NCI-H1105 (cell line): ENCODE measurements at regions not wholly inside any gene's neighbourhood (a gene's known extent, or its start where the extent isn't known, plus 50 kb on each side); places are given as distances from the start of the nearest gene placed in this dataset.
A peak's percentile ranks its signal among the peaks of the same experiment; 100 is the strongest.

Source experiments
- DNase-seq: peaks from one replicate; lab custom pipeline; 2025; lab: John Stamatoyannopoulos, UW

- DNase-seq, result no peak
Measured at GRCh38 chr3:17985658-17986347, 243.4 kb upstream of the TBC1D5 start.

- no peak for DNase-seq
Measured at GRCh38 chr3:17983106-17983505, 240.7 kb upstream of the TBC1D5 start.

GRCh38 chr3:17982211-17982880 lies 239.9 kb upstream of the TBC1D5 start:
- DNase-seq, result no peak

- DNase-seq, result no peak
Measured at GRCh38 chr3:17980863-17981262, 238.4 kb upstream of the TBC1D5 start.

GRCh38 chr3:17979911-17980310 lies 237.5 kb upstream of the TBC1D5 start:
- no peak for DNase-seq

GRCh38 chr3:17979252-17979651 lies 236.8 kb upstream of the TBC1D5 start:
- no peak for DNase-seq

GRCh38 chr3:17974206-17974841 lies 231.9 kb upstream of the TBC1D5 start:
- no peak for DNase-seq

- peak; percentile 41 for DNase-seq
Measured at GRCh38 chr3:17972959-17973906, 230.8 kb upstream of the TBC1D5 start.

GRCh38 chr3:17972476-17972875 lies 230.0 kb upstream of the TBC1D5 start:
- DNase-seq, result no peak

GRCh38 chr3:17972030-17972429 lies 229.6 kb upstream of the TBC1D5 start:
- no peak for DNase-seq

GRCh38 chr3:17969985-17970568 lies 227.6 kb upstream of the TBC1D5 start:
- no peak for DNase-seq

GRCh38 chr3:17969244-17969643 lies 226.8 kb upstream of the TBC1D5 start:
- DNase-seq, result no peak

GRCh38 chr3:17967953-17968607 lies 225.6 kb upstream of the TBC1D5 start:
- DNase-seq, result no peak

- DNase-seq, result no peak
Measured at GRCh38 chr3:17967111-17967510, 224.7 kb upstream of the TBC1D5 start.

GRCh38 chr3:17965331-17965730 lies 222.9 kb upstream of the TBC1D5 start:
- no peak for DNase-seq

- no peak for DNase-seq
Measured at GRCh38 chr3:17964108-17964507, 221.7 kb upstream of the TBC1D5 start.

- DNase-seq, result no peak
Measured at GRCh38 chr3:17955411-17955810, 213.0 kb upstream of the TBC1D5 start.

- DNase-seq, result no peak
Measured at GRCh38 chr3:17954801-17955200, 212.4 kb upstream of the TBC1D5 start.

- no peak for DNase-seq
Measured at GRCh38 chr3:17951241-17951640, 208.8 kb upstream of the TBC1D5 start.

GRCh38 chr3:17949101-17949500 lies 206.7 kb upstream of the TBC1D5 start:
- no peak for DNase-seq

GRCh38 chr3:17947833-17948232 lies 205.4 kb upstream of the TBC1D5 start:
- no peak for DNase-seq
